HEK293 (cell line): ENCODE measurements at regions not wholly inside any gene's neighbourhood (a gene's known extent, or its start where the extent isn't known, plus 50 kb on each side); places are given as distances from the start of the nearest gene placed in this dataset.

Experiments
- CTCF ChIA-PET: fragments of 350-600 bp; formaldehyde crosslinking; extraction: SDS; loops from one replicate; lab custom pipeline; 2021; ENCODE audit warnings: antibody characterized with exemption; lab: Yijun Ruan, JAX
- POLR2A ChIA-PET: fragments of 300-600 bp; formaldehyde crosslinking; extraction: SDS; loops from one replicate; lab custom pipeline; 2020; ENCODE audit warnings: antibody characterized with exemption, inconsistent platforms; lab: Yijun Ruan, JAX
- H3K27ac ChIP-seq: fragments of 200-500 bp; sonication (Bioruptor generic); 2 replicates; pipeline ENCODE4 v1.5.1; 2014; ENCODE audit warnings: low read depth, low read length, control low read depth, inconsistent platforms; ENCODE audit errors: extremely low read depth
- H3K36me3 ChIP-seq, 2 experiments: fragments of 200-500 bp in 1 of 2; sonication (Bioruptor generic) in 1 of 2; 1 replicate in 1 of 2; 2 replicates in 1 of 2; pipeline ENCODE4 v1.5.1; 2014 to 2017; ENCODE audit warnings: inconsistent platforms in 2 of 2, low read length in 2 of 2; ENCODE audit not compliant: control insufficient read depth in 2 of 2, insufficient read depth in 1 of 2
- H3K4me1 ChIP-seq: fragments of 200-500 bp; sonication (Bioruptor generic); 2 replicates; pipeline ENCODE4 v1.5.1; 2014; ENCODE audit warnings: mild to moderate bottlenecking, low read length, inconsistent platforms; ENCODE audit not compliant: control insufficient read depth, insufficient read depth
- H3K4me3 ChIP-seq: 2 replicates; pipeline ENCODE4 v1.5.1; 2011; ENCODE audit warnings: low read depth, mild to moderate bottlenecking, control low read depth, low read length, moderate library complexity
- H3K9me3 ChIP-seq: fragments of 200-500 bp; sonication (Bioruptor generic); 2 replicates; pipeline ENCODE4 v1.5.1; 2014; ENCODE audit warnings: low read depth, low read length, inconsistent platforms; ENCODE audit not compliant: control insufficient read depth, insufficient read depth
- BCL6B ChIP-seq: fragments of 450-650 bp; formaldehyde crosslinking; IDR thresholded peaks from 2 replicates; pipeline ENCODE4 v1.5.1; 2017; ENCODE audit warnings: missing biosample characterization, missing genetic modification characterization
- KLF7 ChIP-seq: fragments of 450-650 bp; formaldehyde crosslinking; IDR thresholded peaks from 2 replicates; pipeline ENCODE4 v1.5.1; 2016; ENCODE audit warnings: missing biosample characterization, missing genetic modification characterization, borderline replicate concordance
- REPIN1 ChIP-seq: fragments of 450-650 bp; formaldehyde crosslinking; IDR thresholded peaks from 2 replicates; pipeline ENCODE4 v1.5.1; 2017; ENCODE audit warnings: missing biosample characterization, missing genetic modification characterization, low read depth
- SCRT2 ChIP-seq: fragments of 450-650 bp; formaldehyde crosslinking; IDR thresholded peaks from 2 replicates; pipeline ENCODE4 v1.5.1; 2016; ENCODE audit warnings: missing biosample characterization, missing genetic modification characterization
- SP2 ChIP-seq: fragments of 450-650 bp; formaldehyde crosslinking; IDR thresholded peaks from 2 replicates; pipeline ENCODE4 v1.5.1; 2016; ENCODE audit warnings: missing biosample characterization, missing genetic modification characterization
- SP3 ChIP-seq: fragments of 450-650 bp; formaldehyde crosslinking; IDR thresholded peaks from 2 replicates; pipeline ENCODE4 v1.5.1; 2016; ENCODE audit warnings: missing biosample characterization, missing genetic modification characterization
- TCF7L2 ChIP-seq: IDR thresholded peaks from 2 replicates; pipeline ENCODE4 v1.6.1; 2011; ENCODE audit warnings: low read depth, mild to moderate bottlenecking, inconsistent platforms, low read length, moderate library complexity, borderline replicate concordance
- WT1 ChIP-seq: fragments of 450-650 bp; formaldehyde crosslinking; IDR thresholded peaks from 2 replicates; pipeline ENCODE4 v1.5.1; 2016; ENCODE audit warnings: missing biosample characterization, missing genetic modification characterization
- ZNF114 ChIP-seq: fragments of 450-650 bp; formaldehyde crosslinking; IDR thresholded peaks from 2 replicates; pipeline ENCODE4 v1.5.0; 2017; ENCODE audit warnings: missing biosample characterization, missing genetic modification characterization
- ZNF16 ChIP-seq: fragments of 450-650 bp; formaldehyde crosslinking; IDR thresholded peaks from 2 replicates; pipeline ENCODE4 v1.5.1; 2016; ENCODE audit warnings: low read depth, missing biosample characterization, missing genetic modification characterization
- ZNF175 ChIP-seq: fragments of 450-650 bp; formaldehyde crosslinking; IDR thresholded peaks from 2 replicates; pipeline ENCODE4 v1.5.1; 2016; ENCODE audit warnings: missing biosample characterization, missing genetic modification characterization
- ZNF280D ChIP-seq: fragments of 450-650 bp; formaldehyde crosslinking; IDR thresholded peaks from 2 replicates; pipeline ENCODE4 v1.5.1; 2016; ENCODE audit warnings: missing biosample characterization, missing genetic modification characterization
- ZNF391 ChIP-seq: fragments of 450-650 bp; formaldehyde crosslinking; IDR thresholded peaks from 2 replicates; pipeline ENCODE4 v1.5.1; 2016; ENCODE audit warnings: low read depth, missing biosample characterization, missing genetic modification characterization, borderline replicate concordance
- ZNF394 ChIP-seq: fragments of 450-650 bp; formaldehyde crosslinking; IDR thresholded peaks from 2 replicates; pipeline ENCODE4 v1.5.1; 2016; ENCODE audit warnings: missing biosample characterization, missing genetic modification characterization, mild to moderate bottlenecking, moderate library complexity, borderline replicate concordance
- ZNF423 ChIP-seq: fragments of 450-650 bp; formaldehyde crosslinking; IDR thresholded peaks from 2 replicates; pipeline ENCODE4 v1.5.1; 2016; ENCODE audit warnings: missing biosample characterization, missing genetic modification characterization
- ZNF426 ChIP-seq: fragments of 450-650 bp; formaldehyde crosslinking; IDR thresholded peaks from 2 replicates; pipeline ENCODE4 v1.5.1; 2017; ENCODE audit warnings: missing biosample characterization, missing genetic modification characterization, mild to moderate bottlenecking, inconsistent platforms, moderate library complexity
- ZNF433 ChIP-seq: fragments of 450-650 bp; formaldehyde crosslinking; IDR thresholded peaks from 2 replicates; pipeline ENCODE4 v1.5.1; 2016; ENCODE audit warnings: missing biosample characterization, missing genetic modification characterization, low read depth
- ZNF501 ChIP-seq: fragments of 450-650 bp; formaldehyde crosslinking; IDR thresholded peaks from 2 replicates; pipeline ENCODE4 v1.5.1; 2016; ENCODE audit warnings: missing biosample characterization, missing genetic modification characterization
- ZNF747 ChIP-seq: fragments of 450-650 bp; formaldehyde crosslinking; IDR thresholded peaks from 2 replicates; pipeline ENCODE4 v1.5.1; 2016; ENCODE audit warnings: missing biosample characterization, missing genetic modification characterization
- ZNF777 ChIP-seq: fragments of 450-650 bp; formaldehyde crosslinking; IDR thresholded peaks from 2 replicates; pipeline ENCODE4 v1.5.1; 2017; ENCODE audit warnings: missing biosample characterization, missing genetic modification characterization, borderline replicate concordance
- TF ChIP-seq, protein P1 (sequence below): fragments of 450-650 bp; formaldehyde crosslinking; IDR thresholded peaks from 2 replicates; pipeline ENCODE4 v1.5.1; 2017; ENCODE audit warnings: missing biosample characterization, missing genetic modification characterization
- TF ChIP-seq, protein P2 (sequence below): fragments of 450-650 bp; formaldehyde crosslinking; IDR thresholded peaks from 2 replicates; pipeline ENCODE4 v1.5.1; 2016; ENCODE audit warnings: missing biosample characterization, missing genetic modification characterization

DNA sequence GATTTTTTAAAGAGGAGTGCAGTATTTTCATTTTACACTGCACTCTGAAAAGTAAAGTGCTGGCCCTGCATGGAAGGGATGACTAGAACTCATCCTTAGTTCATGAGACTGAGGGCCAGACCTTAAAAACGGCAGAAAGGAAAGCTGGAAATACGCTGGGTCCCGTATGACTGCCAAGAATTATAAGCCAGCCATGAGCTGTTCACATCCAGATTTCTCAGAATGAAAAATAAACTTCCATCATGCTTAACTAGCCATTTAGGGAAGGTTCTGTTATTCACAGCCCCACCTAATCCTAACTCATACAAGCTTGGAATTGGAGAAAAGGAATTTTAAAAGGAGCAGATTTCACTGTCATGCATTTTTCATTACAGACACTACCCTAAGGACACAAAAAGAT, 894.4 kb downstream of the FAT4 start:
- H3K4me1 ChIP-seq = no peaks in the 10 kb centered on the region
- no peaks in the 10 kb centered on the region for H3K9me3 ChIP-seq
- ChIA-PET POLR2A (no interaction called here), CTCF (interaction anchor here (0.6 kb wide), 1 partner anchor 66 kb away, joined by 3 read pairs; no protein-coding TSS in a partner anchor)
- no peak for TF ChIP-seq ZNF423
- no peak for TF ChIP-seq ZNF433 (tag by site-specific recombination)
- TF ChIP-seq ZNF501 = no peak
- TF ChIP-seq SP3 (tag by site-specific recombination) = no peak
- TF ChIP-seq ZNF391 (tag by site-specific recombination) = no peak
- no peak for TF ChIP-seq SCRT2 (tag by site-specific recombination)
- no peak for TF ChIP-seq ZNF394 (tag by site-specific recombination)
- TF ChIP-seq REPIN1 (tag by site-specific recombination) = no peak
- no peak for TF ChIP-seq ZNF175
- no peak for TF ChIP-seq ZNF280D
- no peak for TF ChIP-seq ZNF16 (tag by site-specific recombination)
- no peak for TF ChIP-seq ZNF426 (tag by site-specific recombination)
- TF ChIP-seq TCF7L2 = no peak
- H3K27ac ChIP-seq = no peak overlapping the region
- no peaks in the 10 kb centered on the region for H3K36me3 ChIP-seq
- no peak overlapping the region for H3K4me3 ChIP-seq

- POLR2A ChIA-PET = no interaction called here
- H3K4me1 ChIP-seq = no peaks in the 10 kb centered on the region
- TF ChIP-seq ZNF747 (tag by site-specific recombination) (no peak), WT1 (tag by site-specific recombination) (no peak), ZNF114 (tag by site-specific recombination) (no peak), TCF7L2 (no peak), SP2 (no peak), KLF7 (tag by site-specific recombination) (no peak), ZNF777 (tag by site-specific recombination) (no peak), ZNF391 (tag by site-specific recombination) (no peak), BCL6B (tag by site-specific recombination) (no peak)
- TF ChIP-seq, protein P1, sequence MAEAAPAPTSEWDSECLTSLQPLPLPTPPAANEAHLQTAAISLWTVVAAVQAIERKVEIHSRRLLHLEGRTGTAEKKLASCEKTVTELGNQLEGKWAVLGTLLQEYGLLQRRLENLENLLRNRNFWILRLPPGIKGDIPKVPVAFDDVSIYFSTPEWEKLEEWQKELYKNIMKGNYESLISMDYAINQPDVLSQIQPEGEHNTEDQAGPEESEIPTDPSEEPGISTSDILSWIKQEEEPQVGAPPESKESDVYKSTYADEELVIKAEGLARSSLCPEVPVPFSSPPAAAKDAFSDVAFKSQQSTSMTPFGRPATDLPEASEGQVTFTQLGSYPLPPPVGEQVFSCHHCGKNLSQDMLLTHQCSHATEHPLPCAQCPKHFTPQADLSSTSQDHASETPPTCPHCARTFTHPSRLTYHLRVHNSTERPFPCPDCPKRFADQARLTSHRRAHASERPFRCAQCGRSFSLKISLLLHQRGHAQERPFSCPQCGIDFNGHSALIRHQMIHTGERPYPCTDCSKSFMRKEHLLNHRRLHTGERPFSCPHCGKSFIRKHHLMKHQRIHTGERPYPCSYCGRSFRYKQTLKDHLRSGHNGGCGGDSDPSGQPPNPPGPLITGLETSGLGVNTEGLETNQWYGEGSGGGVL (tag by site-specific recombination) = no peak
- TF ChIP-seq, protein P2, sequence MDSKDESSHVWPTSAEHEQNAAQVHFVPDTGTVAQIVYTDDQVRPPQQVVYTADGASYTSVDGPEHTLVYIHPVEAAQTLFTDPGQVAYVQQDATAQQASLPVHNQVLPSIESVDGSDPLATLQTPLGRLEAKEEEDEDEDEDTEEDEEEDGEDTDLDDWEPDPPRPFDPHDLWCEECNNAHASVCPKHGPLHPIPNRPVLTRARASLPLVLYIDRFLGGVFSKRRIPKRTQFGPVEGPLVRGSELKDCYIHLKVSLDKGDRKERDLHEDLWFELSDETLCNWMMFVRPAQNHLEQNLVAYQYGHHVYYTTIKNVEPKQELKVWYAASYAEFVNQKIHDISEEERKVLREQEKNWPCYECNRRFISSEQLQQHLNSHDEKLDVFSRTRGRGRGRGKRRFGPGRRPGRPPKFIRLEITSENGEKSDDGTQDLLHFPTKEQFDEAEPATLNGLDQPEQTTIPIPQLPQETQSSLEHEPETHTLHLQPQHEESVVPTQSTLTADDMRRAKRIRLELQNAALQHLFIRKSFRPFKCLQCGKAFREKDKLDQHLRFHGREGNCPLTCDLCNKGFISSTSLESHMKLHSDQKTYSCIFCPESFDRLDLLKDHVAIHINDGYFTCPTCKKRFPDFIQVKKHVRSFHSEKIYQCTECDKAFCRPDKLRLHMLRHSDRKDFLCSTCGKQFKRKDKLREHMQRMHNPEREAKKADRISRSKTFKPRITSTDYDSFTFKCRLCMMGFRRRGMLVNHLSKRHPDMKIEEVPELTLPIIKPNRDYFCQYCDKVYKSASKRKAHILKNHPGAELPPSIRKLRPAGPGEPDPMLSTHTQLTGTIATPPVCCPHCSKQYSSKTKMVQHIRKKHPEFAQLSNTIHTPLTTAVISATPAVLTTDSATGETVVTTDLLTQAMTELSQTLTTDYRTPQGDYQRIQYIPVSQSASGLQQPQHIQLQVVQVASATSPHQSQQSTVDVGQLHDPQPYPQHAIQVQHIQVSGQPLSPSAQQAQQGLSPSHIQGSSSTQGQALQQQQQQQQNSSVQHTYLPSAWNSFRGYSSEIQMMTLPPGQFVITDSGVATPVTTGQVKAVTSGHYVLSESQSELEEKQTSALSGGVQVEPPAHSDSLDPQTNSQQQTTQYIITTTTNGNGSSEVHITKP (tag by site-specific recombination) = no peak
These were observed 899.2 kb downstream of the FAT4 start for GRCh38 chr4:126213996-126214395.

More at GRCh38 chr4:126213996-126214395, 899.2 kb downstream of the FAT4 start:
- Histone ChIP-seq H3K4me3 (no peak overlapping the region), H3K36me3 (no peaks in the 10 kb centered on the region), H3K27ac (no peak overlapping the region), H3K9me3 (no peaks in the 10 kb centered on the region)
- CTCF ChIA-PET = no interaction called here
